GM20000 (cell line): ENCODE measurements at regions not wholly inside any gene's neighbourhood (a gene's known extent, or its start where the extent isn't known, plus 50 kb on each side); places are given as distances from the start of the nearest gene placed in this dataset.
"Not testable (repeated sequence)": the region's sequence is repeated elsewhere in the genome, so short reads cannot be mapped to it uniquely, and the experiment has no call there.

Experiments
- DNase-seq: peaks from one replicate; pipeline ENCODE4 v3.0.0; 2012; ENCODE audit warnings: low spot score
- CTCF ChIP-seq: IDR thresholded peaks from 2 replicates; pipeline ENCODE4 v1.5.1; 2012; ENCODE audit warnings: mild to moderate bottlenecking, control low read depth; ENCODE audit errors: extremely low read depth, missing control alignments

- DNase-seq: no peak
Observed at GRCh38 chr6:43887340-43887858, 117.4 kb downstream of the VEGFA start.

GRCh38 chr6:43886717-43887339 is 116.8 kb downstream of the VEGFA start:
- no peak for TF ChIP-seq CTCF
- no peak for DNase-seq

More at GRCh38 chr6:43887340-43887858, 117.4 kb downstream of the VEGFA start:
- no peak for TF ChIP-seq CTCF

GRCh38 chr6:43886067-43886461 is 116.1 kb downstream of the VEGFA start:
- TF ChIP-seq CTCF: no peak
- DNase-seq: no peak

GRCh38 chr6:43885399-43886066 is 115.5 kb downstream of the VEGFA start:
- TF ChIP-seq CTCF: no peak
- DNase-seq: no peak

GRCh38 chr6:43884652-43885022 is 114.6 kb downstream of the VEGFA start:
- TF ChIP-seq CTCF: no peak
- no peak for DNase-seq

GRCh38 chr6:43883847-43884651 is 114.0 kb downstream of the VEGFA start:
- DNase-seq: peak; percentile 68
- no peak for TF ChIP-seq CTCF

- DNase-seq: not testable (repeated sequence)
Observed at GRCh38 chr6:43882690-43883448, 112.9 kb downstream of the VEGFA start.
